Stimulated activated CD4-positive, alpha-beta T cell treated with anti-CD3 and anti-CD28 coated beads, Interleukin-2, amount 100 ng/mL, for 48 hours (primary cell): ENCODE measurements at regions not wholly inside any gene's neighbourhood (a gene's known extent, or its start where the extent isn't known, plus 50 kb on each side); places are given as distances from the start of the nearest gene placed in this dataset.

Experiments
- DNase-seq, 2 donors: peaks; one replicate each; pipeline ENCODE4 v3.0.0-alpha.2; 2020

DNA sequence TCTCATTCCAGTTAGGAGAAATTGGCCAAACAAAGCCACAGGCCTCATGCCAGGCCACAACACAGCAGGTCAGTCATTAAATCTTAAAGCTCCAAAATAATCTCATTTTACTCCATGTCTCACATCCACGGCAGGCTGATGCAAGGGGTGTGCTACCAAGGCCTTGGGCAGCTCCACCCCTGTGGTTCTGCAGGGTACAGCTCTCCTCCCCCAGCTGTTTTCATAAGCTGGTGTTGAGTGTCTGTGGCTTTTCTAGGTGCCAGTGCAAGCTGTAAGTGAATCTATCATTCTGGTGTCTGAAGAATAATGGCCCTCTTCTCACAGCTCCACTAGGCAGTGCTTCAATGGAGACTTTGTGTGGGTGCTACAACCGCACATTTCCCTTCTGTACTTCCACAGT, 949.2 kb downstream of the TECRL start:
- DNase-seq = no peak

- DNase-seq = no peak
Observed at GRCh38 chr4:63459329-63459728, 949.9 kb downstream of the TECRL start.

DNA sequence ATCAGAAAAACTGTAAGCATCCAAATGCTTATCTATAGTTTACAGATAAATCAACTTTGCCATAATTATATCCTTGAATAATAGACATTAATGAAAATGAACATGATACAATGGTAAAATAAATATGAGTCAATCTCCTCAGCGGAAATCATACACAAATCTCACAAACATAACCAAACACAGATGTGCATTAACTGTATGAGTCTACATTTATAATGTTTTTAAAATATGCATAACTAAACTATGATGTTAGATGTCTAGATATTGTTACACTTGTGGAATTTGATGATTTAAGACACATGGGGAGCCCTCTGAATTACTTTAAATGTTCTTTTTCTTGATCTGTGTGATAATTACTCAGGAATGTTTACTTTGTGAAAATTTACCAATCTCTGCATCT, 951.2 kb downstream of the TECRL start:
- no peak for DNase-seq

DNA sequence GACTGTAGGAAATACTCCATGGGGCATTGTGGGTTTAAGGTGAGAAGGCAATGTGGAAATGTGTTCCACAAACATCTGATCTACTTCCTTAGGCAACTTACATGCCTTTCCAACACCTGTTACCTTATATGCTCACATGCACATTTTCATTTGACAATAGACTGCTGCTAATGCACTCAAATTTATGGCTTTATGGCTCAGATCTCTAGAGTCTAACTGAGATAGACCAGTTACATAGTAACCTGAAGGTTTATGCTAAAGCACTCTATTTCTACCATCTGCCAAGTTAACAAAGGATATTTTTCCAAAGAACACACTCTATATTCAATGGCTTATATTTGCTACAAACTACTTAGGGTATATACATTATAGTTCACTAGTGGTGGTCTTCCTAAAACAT, 969.0 kb downstream of the TECRL start:
- DNase-seq = no peak

GRCh38 chr4:63430105-63430504, 979.1 kb downstream of the TECRL start:
- DNase-seq = no peak

- DNase-seq = no peak
Observed at GRCh38 chr4:63396269-63396668, 1013.0 kb downstream of the TECRL start.

- no peak for DNase-seq
Observed at GRCh38 chr4:63393544-63393943, 1015.7 kb downstream of the TECRL start.

DNA sequence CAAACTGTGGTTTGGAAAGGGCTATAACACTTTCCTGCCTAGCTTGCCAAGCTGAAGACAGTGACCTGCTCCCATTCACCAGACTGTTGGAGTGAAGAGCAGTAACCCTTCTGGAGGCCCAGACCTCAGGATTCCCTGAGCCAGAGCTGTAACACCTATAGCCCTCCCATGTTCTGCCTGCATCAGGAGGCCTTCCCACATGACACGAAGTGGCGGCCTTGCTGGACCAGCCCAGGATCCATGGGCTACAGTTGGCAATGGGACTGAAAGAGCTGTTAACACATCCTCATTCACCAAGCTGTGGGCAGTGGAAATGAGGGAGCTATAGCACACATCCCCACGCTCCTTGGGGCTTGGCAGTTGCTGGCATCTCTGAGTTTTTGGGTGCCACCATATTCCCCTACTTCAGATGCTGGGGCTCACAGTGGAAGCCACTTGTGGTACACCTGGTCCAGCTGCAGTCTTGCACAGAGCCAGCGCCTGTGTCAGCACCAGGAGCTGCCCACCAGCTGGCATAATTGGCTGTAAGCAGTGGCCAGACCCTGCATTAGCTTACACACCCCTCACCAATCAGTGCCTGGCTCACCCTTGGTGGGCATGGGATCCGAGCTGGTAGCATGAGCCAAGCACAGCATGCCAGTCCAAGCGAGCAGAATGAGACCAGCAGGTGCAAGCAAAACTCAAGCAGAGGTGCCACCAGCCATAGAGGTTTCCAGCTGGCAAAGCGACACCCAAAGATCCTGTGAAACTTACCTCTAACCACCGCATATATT, 1029.3 kb downstream of the TECRL start:
- no peak for DNase-seq

DNA sequence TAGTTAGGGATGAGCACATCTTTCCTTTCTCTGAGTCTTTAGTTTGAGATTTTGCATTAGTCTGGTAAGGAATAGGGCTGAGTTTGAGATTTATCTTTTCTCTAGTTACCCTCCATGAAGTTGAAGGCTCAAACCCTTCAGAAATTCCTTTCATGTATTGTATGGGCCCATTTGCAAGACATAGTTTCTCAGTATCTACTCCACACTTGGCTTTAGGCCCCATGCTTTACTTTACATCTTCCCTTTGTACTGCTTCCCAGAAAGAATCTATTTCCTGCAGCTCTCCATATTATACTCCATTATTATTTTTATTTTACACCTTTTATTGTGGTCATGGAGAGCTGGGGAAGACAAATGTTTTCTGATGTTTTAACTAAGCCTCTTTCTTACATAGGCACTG, 1038.2 kb downstream of the TECRL start:
- no peak for DNase-seq

DNA sequence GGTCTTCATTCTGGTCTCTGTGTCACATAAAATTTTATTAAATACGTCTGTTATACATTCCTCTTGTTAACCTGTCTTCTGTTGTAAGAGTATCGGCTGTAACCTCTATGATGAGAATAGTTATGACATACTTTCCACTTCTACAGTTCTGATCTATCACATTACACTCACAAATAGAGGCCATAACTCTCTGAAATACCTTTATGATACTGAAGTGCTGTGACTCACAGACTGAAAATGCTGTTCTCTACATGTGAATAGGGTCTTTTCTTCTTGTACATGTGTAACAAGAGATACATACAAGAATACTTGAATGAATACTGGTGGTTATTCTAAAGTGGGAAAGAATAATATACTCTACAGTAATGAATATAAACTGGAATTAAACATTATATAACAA, 1047.6 kb downstream of the TECRL start:
- DNase-seq = no peak

GRCh38 chr4:63361066-63361465, 1048.2 kb downstream of the TECRL start:
- no peak for DNase-seq

- no peak for DNase-seq
Observed at GRCh38 chr4:63349674-63350025, 1059.6 kb downstream of the TECRL start.

- DNase-seq = no peak
Observed at GRCh38 chr4:63348735-63349673, 1060.2 kb downstream of the TECRL start.

GRCh38 chr4:63325140-63325539, 1084.1 kb downstream of the TECRL start:
- DNase-seq = no peak

- DNase-seq = no peak
Observed at GRCh38 chr4:63316633-63317032, 1092.6 kb downstream of the TECRL start.

DNA sequence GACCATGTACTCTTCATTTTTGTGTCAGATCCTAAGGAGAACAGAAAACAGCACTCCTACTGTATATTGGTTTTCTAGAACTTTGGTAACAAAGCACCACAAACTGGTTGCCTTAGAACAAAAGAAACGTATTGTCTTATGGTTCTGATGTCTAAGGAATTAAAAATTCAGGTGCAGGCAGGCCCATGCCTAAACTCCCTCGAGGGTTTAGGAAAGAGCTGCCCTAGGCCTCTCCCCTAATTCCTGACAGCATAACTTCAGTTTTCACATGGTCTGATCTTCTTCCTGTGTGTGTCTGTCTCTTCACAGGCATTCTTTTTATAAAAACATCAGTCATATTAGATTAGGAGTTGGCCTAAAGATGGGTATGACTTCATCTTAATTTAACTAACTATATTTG, 1093.6 kb downstream of the TECRL start:
- no peak for DNase-seq

DNA sequence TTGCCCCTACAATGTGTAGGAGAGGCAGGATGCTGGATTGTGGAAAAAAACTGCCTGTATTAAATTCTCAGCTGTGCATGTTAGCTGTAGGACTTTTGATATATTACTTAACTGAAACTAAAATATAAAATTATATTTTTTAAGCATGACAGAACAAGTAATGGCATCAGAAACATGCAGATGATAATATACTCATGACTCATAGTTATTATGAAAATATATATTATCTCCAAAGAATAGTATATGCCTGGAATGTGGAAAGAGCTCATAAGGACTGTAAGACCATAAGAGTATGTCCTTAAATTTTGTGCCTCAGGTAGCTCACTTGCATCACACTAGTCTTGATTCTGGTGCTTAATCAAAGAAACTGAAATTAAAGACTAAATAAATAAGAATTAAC, 1100.6 kb downstream of the TECRL start:
- DNase-seq = no peak

GRCh38 chr4:63302792-63303191, 1106.5 kb downstream of the TECRL start:
- DNase-seq = no peak

DNA sequence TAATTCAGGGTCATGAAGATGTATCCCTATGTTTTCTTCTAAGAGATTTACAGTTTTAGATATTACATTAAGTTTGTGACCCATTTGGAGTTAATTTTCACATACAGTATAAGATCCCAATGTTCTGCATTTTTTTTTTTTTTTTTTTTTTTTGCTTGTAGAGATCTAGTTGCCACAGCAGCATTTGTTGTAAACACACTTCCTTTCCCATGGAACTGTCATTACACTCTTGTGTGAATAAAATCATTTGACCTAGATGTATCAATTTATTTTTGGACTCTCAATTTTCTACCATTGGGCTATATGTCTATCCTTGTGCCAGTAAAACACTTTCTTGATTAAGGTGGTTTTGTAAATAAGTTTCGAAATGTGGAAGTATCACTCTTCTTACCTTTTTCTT, 1107.2 kb downstream of the TECRL start:
- no peak for DNase-seq

GRCh38 chr4:63296773-63297172, 1112.5 kb downstream of the TECRL start:
- no peak for DNase-seq

GRCh38 chr4:63275491-63275890, 1133.8 kb downstream of the TECRL start:
- DNase-seq = no peak

GRCh38 chr4:63269156-63269555, 1140.1 kb downstream of the TECRL start:
- no peak for DNase-seq

GRCh38 chr4:63233671-63234070, 1175.6 kb downstream of the TECRL start:
- DNase-seq = no peak

GRCh38 chr4:63232058-63232457, 1177.2 kb downstream of the TECRL start:
- no peak for DNase-seq
